HCT116 (cell line): ENCODE measurements at regions not wholly inside any gene's neighbourhood (a gene's known extent, or its start where the extent isn't known, plus 50 kb on each side); places are given as distances from the start of the nearest gene placed in this dataset.

Experiments used
- ATAC-seq: fragments of 200-7000 bp; cut with Tn5 transposase; 2 replicates; pipeline ENCODE4 v1.9.1; 2020; ENCODE audit warnings: mild to moderate bottlenecking, moderate library complexity
- BruUV-seq: library from RNA; stranded (reverse); fragments of 400-500 nt; replicated peaks from 2 replicates; lab custom pipeline; 2021; lab: Mats Ljungman, UMichigan
- CTCF ChIA-PET: fragments of 300-600 bp; sonication (Branson Sonifier 250); formaldehyde crosslinking; loops from one replicate; lab custom pipeline; 2021; ENCODE audit warnings: antibody characterized with exemption; lab: Charles Lee
- POLR2A ChIA-PET: fragments of 300-600, 350-600 bp; sonication (Branson Sonifier 250); formaldehyde crosslinking; loops from one replicate; lab custom pipeline; 2021; ENCODE audit warnings: antibody characterized with exemption; lab: Charles Lee
- RAD21 ChIA-PET, 2 experiments: fragments of 300-600 bp; sonication (Branson Sonifier 250); formaldehyde crosslinking; loops; one replicate each; lab custom pipeline; 2023; ENCODE audit warnings: low total read pairs in 2 of 2; ENCODE audit not compliant: uncharacterized antibody in 2 of 2, unreplicated experiment in 2 of 2, low non-redundant PET in 1 of 2; lab: Charles Lee
- DNase-seq: peaks from one replicate; pipeline ENCODE4 v3.0.0-alpha.2; 2010; ENCODE audit warnings: low read depth, low spot score
- H2AFZ ChIP-seq: fragments of 200-600 bp; shearing (Covaris generic), sonication (generic); 2 replicates; pipeline ENCODE4 v1.6.1; 2017; ENCODE audit warnings: low read depth, mixed run types, mixed read lengths, antibody characterized with exemption, low read length; ENCODE audit not compliant: poor library complexity, severe bottlenecking
- H3K27ac ChIP-seq: 2 replicates; pipeline ENCODE4 v1.5.1; 2012; ENCODE audit warnings: low read depth, low read length
- H3K27me3 ChIP-seq: fragments of 200-600 bp; sonication (generic); 2 replicates; pipeline ENCODE4 v1.6.1; 2016; ENCODE audit warnings: mixed run types, low read length, mixed read lengths; ENCODE audit not compliant: insufficient read depth
- H3K36me3 ChIP-seq, 2 experiments: fragments of 200-500 bp in 1 of 2; fragments of 200-600 bp in 1 of 2; sonication (Bioruptor generic) in 1 of 2; sonication (generic) in 1 of 2; 2 replicates each; pipeline versions ENCODE4 v1.5.1 to v1.6.1; 2014 to 2016; ENCODE audit warnings: low read length in 2 of 2, inconsistent platforms in 1 of 2, mixed read lengths in 1 of 2, mixed run types in 1 of 2; ENCODE audit not compliant: insufficient read depth in 2 of 2, control insufficient read depth in 1 of 2
- H3K4me1 ChIP-seq, 2 experiments: fragments of 200-600 bp in 1 of 2; sonication (generic) in 1 of 2; 2 replicates each; pipeline versions ENCODE4 v1.5.1 to v1.6.1; 2012 to 2017; ENCODE audit warnings: low read length in 2 of 2, inconsistent platforms in 1 of 2, mild to moderate bottlenecking in 1 of 2, mixed read lengths in 1 of 2, mixed run types in 1 of 2, moderate library complexity in 1 of 2; ENCODE audit not compliant: insufficient read depth in 2 of 2, control insufficient read depth in 1 of 2
- H3K4me2 ChIP-seq: fragments of 200-600 bp; sonication (generic); 2 replicates; pipeline ENCODE4 v1.6.1; 2017; ENCODE audit warnings: mixed run types, low read length, mixed read lengths
- H3K4me3 ChIP-seq, 2 experiments: fragments of 200-600 bp in 1 of 2; sonication (generic) in 1 of 2; replicated peaks in 1 of 2; 2 replicates each; pipeline ENCODE4 v1.5.1; 2011 to 2016; ENCODE audit warnings: low read length in 2 of 2, control low read depth in 1 of 2, low read depth in 1 of 2, mild to moderate bottlenecking in 1 of 2, mixed read lengths in 1 of 2, mixed run types in 1 of 2
- H3K79me2 ChIP-seq: fragments of 200-600 bp; sonication (generic); 2 replicates; pipeline ENCODE4 v1.6.1; 2017; ENCODE audit warnings: mild to moderate bottlenecking, mixed run types, low read length, moderate library complexity, mixed read lengths; ENCODE audit not compliant: insufficient read depth
- H3K9ac ChIP-seq: fragments of 200-600 bp; sonication (generic); 2 replicates; pipeline ENCODE4 v1.6.1; 2016; ENCODE audit warnings: low read length, mixed read lengths
- H3K9me2 ChIP-seq: fragments of 200-600 bp; sonication (generic), shearing (Covaris generic); 2 replicates; pipeline ENCODE4 v1.6.1; 2017; ENCODE audit warnings: mixed run types, mild to moderate bottlenecking, moderate library complexity; ENCODE audit not compliant: insufficient read depth
- H3K9me3 ChIP-seq, 2 experiments: fragments of 200-500 bp in 1 of 2; fragments of 200-600 bp in 1 of 2; sonication (Bioruptor generic) in 1 of 2; sonication (generic) in 1 of 2; 2 replicates each; pipeline ENCODE4 v1.6.1; 2014 to 2017; ENCODE audit warnings: low read length in 2 of 2, mixed read lengths in 2 of 2, inconsistent platforms in 1 of 2, low read depth in 1 of 2, mild to moderate bottlenecking in 1 of 2, mixed run types in 1 of 2, moderate library complexity in 1 of 2; ENCODE audit not compliant: control insufficient read depth in 1 of 2, insufficient read depth in 1 of 2
- H4K20me1 ChIP-seq: fragments of 200-600 bp; sonication (generic), shearing (Covaris generic); 2 replicates; pipeline ENCODE4 v1.6.1; 2017; ENCODE audit warnings: mixed run types, mild to moderate bottlenecking, moderate library complexity; ENCODE audit not compliant: insufficient read depth
- CBX3 ChIP-seq: IDR thresholded peaks from 2 replicates; pipeline ENCODE4 v1.6.1; 2012; ENCODE audit warnings: low read depth
- CEBPB ChIP-seq: IDR thresholded peaks from 2 replicates; pipeline ENCODE4 v1.6.1; 2012; ENCODE audit warnings: low read depth
- EZH2 ChIP-seq: fragments of 200-600 bp; sonication (generic); IDR thresholded peaks from 2 replicates; pipeline ENCODE4 v1.6.1; 2017; ENCODE audit warnings: antibody characterized with exemption, mixed run types
- EZH2phosphoT487 ChIP-seq: fragments of 200-600 bp; IDR thresholded peaks from 2 replicates; pipeline ENCODE4 v1.6.1; 2018; ENCODE audit warnings: antibody characterized with exemption, borderline replicate concordance
- FOSL1 ChIP-seq: IDR thresholded peaks from 2 replicates; pipeline ENCODE4 v1.6.1; 2012; ENCODE audit warnings: low read depth
- POLR2A ChIP-seq: IDR thresholded peaks from 2 replicates; pipeline ENCODE4 v1.7.0; 2011; ENCODE audit warnings: borderline replicate concordance; ENCODE audit not compliant: insufficient read depth, insufficient read length; ENCODE audit errors: extremely low read depth
- POLR2AphosphoS5 ChIP-seq: IDR thresholded peaks from 2 replicates; pipeline ENCODE4 v1.6.1; 2011; ENCODE audit warnings: mild to moderate bottlenecking, low read depth, low read length, moderate library complexity
- RAD21 ChIP-seq: IDR thresholded peaks from 2 replicates; pipeline ENCODE4 v1.6.1; 2012; ENCODE audit warnings: low read depth, mild to moderate bottlenecking
- SIN3A ChIP-seq: IDR thresholded peaks from 2 replicates; pipeline ENCODE4 v1.6.1; 2012; ENCODE audit warnings: low read depth
- TCF7L2 ChIP-seq: IDR thresholded peaks from 2 replicates; pipeline ENCODE4 v1.7.0; 2011; ENCODE audit warnings: borderline replicate concordance, inconsistent platforms; ENCODE audit not compliant: insufficient read depth, insufficient read length; ENCODE audit errors: extremely low read depth
- YY1 ChIP-seq: IDR thresholded peaks from 2 replicates; pipeline ENCODE4 v1.6.1; 2011; ENCODE audit warnings: low read length, low read depth, moderate library complexity, mild to moderate bottlenecking; ENCODE audit not compliant: insufficient replicate concordance; ENCODE audit errors: extremely low read depth
- ZFX ChIP-seq: fragments of 450-650 bp; IDR thresholded peaks from 2 replicates; pipeline ENCODE4 v1.6.1; 2017
- intact Hi-C: fragments of 100-400 bp; cut with micrococcal nuclease; formaldehyde crosslinking; loops from 2 replicates; pipeline ENCODE4 v1.10.0; 2022
- TF ChIP-seq, protein P1 (sequence below): IDR thresholded peaks from 2 replicates; pipeline ENCODE4 v1.6.1; 2012

GRCh38 chr9:110011628-110012320 lies 196.2 kb downstream of the C9orf152 start:
- intact Hi-C loops = no loop called here
- BruUV-seq = no TSS peak
- Histone ChIP-seq H2AFZ (no peak overlapping the region), H3K27me3 (no peaks in the 10 kb centered on the region), H3K79me2 (no peaks in the 10 kb centered on the region), H3K9ac (no peak overlapping the region), H3K4me2 (no peak overlapping the region), H3K36me3 (no peaks in the 10 kb centered on the region), H4K20me1 (no peaks in the 10 kb centered on the region), H3K27ac (no peak overlapping the region), H3K4me3 (no peak overlapping the region), H3K9me3 (no peaks in the 10 kb centered on the region), H3K4me1 (peaks cover 11 to 20% of the 10 kb centered on the region in 2 experiments), H3K9me2 (no peaks in the 10 kb centered on the region)
- no peak for DNase-seq
- TF ChIP-seq SIN3A (no peak), EZH2phosphoT487 (no peak), TCF7L2 (no peak), EZH2 (no peak), POLR2AphosphoS5 (no peak), RAD21 (no peak), ZFX (no peak), POLR2A (no peak), YY1 (no peak), CEBPB (no peak), FOSL1 (no peak), CBX3 (no peak)
- TF ChIP-seq, protein P1, sequence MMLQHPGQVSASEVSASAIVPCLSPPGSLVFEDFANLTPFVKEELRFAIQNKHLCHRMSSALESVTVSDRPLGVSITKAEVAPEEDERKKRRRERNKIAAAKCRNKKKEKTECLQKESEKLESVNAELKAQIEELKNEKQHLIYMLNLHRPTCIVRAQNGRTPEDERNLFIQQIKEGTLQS = no peak
- ChIA-PET POLR2A (no interaction called here), RAD21 (no interaction called here), CTCF (no interaction called here)
- ATAC-seq = no peak
